ENCODE measurements at regions not wholly inside any gene's neighbourhood (a gene's known extent, or its start where the extent isn't known, plus 50 kb on each side); places are given as distances from the start of the nearest gene placed in this dataset.

GRCh38 chr3:180516368-180516767 is 85.6 kb upstream of the TTC14 start:
- Histone ChIP-seq H3K4me3 (no peak overlapping the region), H3K9me3 (replicated peaks) (no peaks in the 10 kb centered on the region), H3K36me3 (no peaks in the 10 kb centered on the region), H3K4me1 (no peaks in the 10 kb centered on the region), H3K27me3 (no peaks in the 10 kb centered on the region), H3K27ac (no peak overlapping the region)
- DNase-seq: no peak

GRCh38 chr3:180523040-180523439 is 78.9 kb upstream of the TTC14 start:
- Histone ChIP-seq H3K36me3 (no peaks in the 10 kb centered on the region), H3K4me1 (no peaks in the 10 kb centered on the region), H3K27me3 (no peaks in the 10 kb centered on the region), H3K9me3 (replicated peaks) (no peaks in the 10 kb centered on the region), H3K4me3 (no peak overlapping the region), H3K27ac (no peak overlapping the region)
- DNase-seq: no peak

- H3K9me3 ChIP-seq (replicated peaks): no peaks in the 10 kb centered on the region
- H3K4me1 ChIP-seq: no peaks in the 10 kb centered on the region
- H3K27me3 ChIP-seq: no peaks in the 10 kb centered on the region
- H3K36me3 ChIP-seq: no peaks in the 10 kb centered on the region
- no peak for DNase-seq
- H3K4me3 ChIP-seq: no peak overlapping the region
- no peak overlapping the region for H3K27ac ChIP-seq
Measured at GRCh38 chr3:180528843-180529242, 73.1 kb upstream of the TTC14 start.

GRCh38 chr3:180529778-180530177 is 72.2 kb upstream of the TTC14 start:
- no peak for DNase-seq
- no peak overlapping the region for H3K27ac ChIP-seq
- no peaks in the 10 kb centered on the region for H3K4me1 ChIP-seq

GRCh38 chr3:180530276-180530675 is 71.7 kb upstream of the TTC14 start:
- Histone ChIP-seq H3K27me3 (no peaks in the 10 kb centered on the region), H3K36me3 (no peaks in the 10 kb centered on the region), H3K4me3 (no peak overlapping the region), H3K4me1 (no peaks in the 10 kb centered on the region), H3K9me3 (replicated peaks) (no peaks in the 10 kb centered on the region), H3K27ac (no peak overlapping the region)
- no peak for DNase-seq

More at GRCh38 chr3:180529778-180530177, 72.2 kb upstream of the TTC14 start:
- Histone ChIP-seq H3K27me3 (no peaks in the 10 kb centered on the region), H3K9me3 (replicated peaks) (no peaks in the 10 kb centered on the region), H3K36me3 (no peaks in the 10 kb centered on the region), H3K4me3 (no peak overlapping the region)

- H3K9me3 ChIP-seq (replicated peaks): no peaks in the 10 kb centered on the region
- no peak overlapping the region for H3K27ac ChIP-seq
- H3K4me1 ChIP-seq: no peaks in the 10 kb centered on the region
- H3K4me3 ChIP-seq: no peak overlapping the region
- H3K36me3 ChIP-seq: no peaks in the 10 kb centered on the region
- DNase-seq: no peak
- H3K27me3 ChIP-seq: no peaks in the 10 kb centered on the region
Measured at GRCh38 chr3:180531303-180532278, 70.4 kb upstream of the TTC14 start.

- H3K27ac ChIP-seq: no peak overlapping the region
- H3K36me3 ChIP-seq: no peaks in the 10 kb centered on the region
- H3K27me3 ChIP-seq: no peaks in the 10 kb centered on the region
- DNase-seq: no peak
- H3K4me3 ChIP-seq: no peak overlapping the region
- no peaks in the 10 kb centered on the region for H3K9me3 ChIP-seq (replicated peaks)
- no peaks in the 10 kb centered on the region for H3K4me1 ChIP-seq
Measured at GRCh38 chr3:180534828-180535227, 67.1 kb upstream of the TTC14 start.

GRCh38 chr3:180538493-180538892 is 63.5 kb upstream of the TTC14 start:
- Histone ChIP-seq H3K27me3 (no peaks in the 10 kb centered on the region), H3K9me3 (replicated peaks) (no peaks in the 10 kb centered on the region), H3K36me3 (no peaks in the 10 kb centered on the region), H3K4me3 (no peak overlapping the region), H3K27ac (no peak overlapping the region), H3K4me1 (no peaks in the 10 kb centered on the region)
- DNase-seq: no peak

GRCh38 chr3:180543877-180544276 is 58.1 kb upstream of the TTC14 start:
- Histone ChIP-seq H3K9me3 (replicated peaks) (no peaks in the 10 kb centered on the region), H3K27ac (no peak overlapping the region), H3K36me3 (no peaks in the 10 kb centered on the region), H3K4me3 (no peak overlapping the region), H3K4me1 (no peaks in the 10 kb centered on the region), H3K27me3 (no peaks in the 10 kb centered on the region)
- no peak for DNase-seq

GRCh38 chr3:180546863-180547262 is 55.1 kb upstream of the TTC14 start:
- Histone ChIP-seq H3K4me1 (no peaks in the 10 kb centered on the region), H3K27ac (no peak overlapping the region), H3K27me3 (no peaks in the 10 kb centered on the region), H3K9me3 (replicated peaks) (no peaks in the 10 kb centered on the region), H3K36me3 (no peaks in the 10 kb centered on the region), H3K4me3 (no peak overlapping the region)
- no peak for DNase-seq

GRCh38 chr3:180548050-180548449 is 53.9 kb upstream of the TTC14 start:
- Histone ChIP-seq H3K4me1 (no peaks in the 10 kb centered on the region), H3K4me3 (no peak overlapping the region), H3K27me3 (no peaks in the 10 kb centered on the region), H3K36me3 (no peaks in the 10 kb centered on the region), H3K9me3 (replicated peaks) (no peaks in the 10 kb centered on the region), H3K27ac (no peak overlapping the region)
- no peak for DNase-seq
